ENCODE measurements at regions not wholly inside any gene's neighbourhood (a gene's known extent, or its start where the extent isn't known, plus 50 kb on each side); places are given as distances from the start of the nearest gene placed in this dataset.

DNA sequence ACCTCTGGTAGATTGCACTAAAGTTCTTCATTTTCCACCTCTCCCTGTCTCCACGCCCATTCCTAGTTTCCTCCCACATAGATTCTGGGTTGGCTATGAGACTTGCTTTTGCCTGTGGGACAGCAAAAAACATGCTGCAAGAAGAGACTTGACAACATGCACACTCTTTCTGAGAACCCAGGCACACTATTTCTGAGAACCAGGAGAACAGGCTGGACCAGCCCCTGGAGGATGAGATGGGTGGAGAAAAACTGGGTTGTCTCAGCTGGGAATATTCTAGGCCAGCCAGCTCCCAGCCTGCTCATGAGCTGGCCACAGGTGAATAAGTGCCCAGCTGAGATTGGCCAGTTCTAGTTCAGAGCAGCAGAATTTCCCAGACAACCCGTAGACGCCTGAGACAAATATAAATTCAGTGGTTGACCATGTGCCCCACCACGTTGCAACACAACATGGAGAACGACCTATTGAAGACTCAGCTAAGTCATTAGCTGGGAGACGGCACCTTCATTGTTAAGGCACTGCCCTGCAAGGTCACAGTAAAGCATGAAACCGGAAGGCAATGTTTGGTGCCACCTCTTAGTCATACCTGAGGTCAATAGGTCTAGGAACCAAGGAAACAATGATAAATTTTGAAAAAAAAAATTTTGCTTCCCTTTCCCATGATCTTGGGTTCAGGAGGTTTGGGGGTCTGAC is 92.7 kb upstream of the AKR1E2 start:
- no peak for DNase-seq (ENCODE audit: low read depth in 3 of 3)

- DNase-seq (ENCODE audit: low read depth in 3 of 3): no peak
Measured at GRCh38 chr10:4730998-4731397, 95.0 kb upstream of the AKR1E2 start.

- no peak for DNase-seq (ENCODE audit: low read depth in 3 of 3)
Measured at GRCh38 chr10:4725917-4726606, 99.9 kb upstream of the AKR1E2 start.

DNA sequence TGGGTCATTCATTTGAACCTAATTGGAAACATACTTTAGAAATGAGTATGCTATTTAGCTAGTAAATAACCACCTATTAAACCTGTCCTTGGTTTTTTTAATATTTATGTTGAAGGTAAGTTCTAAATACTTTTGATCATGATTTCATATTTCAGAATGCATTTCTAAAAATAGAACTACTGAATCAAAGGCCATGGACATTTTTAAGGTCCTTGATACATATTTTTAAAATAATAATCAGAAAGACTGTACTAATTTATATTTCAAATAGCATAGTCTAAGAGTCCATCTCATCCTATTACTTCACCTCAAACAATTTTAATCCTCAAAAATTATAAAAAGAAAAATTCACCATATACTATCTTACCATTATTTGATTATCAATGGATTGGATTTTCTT is 102.1 kb upstream of the AKR1E2 start:
- no peak for DNase-seq (ENCODE audit: low read depth in 3 of 3)

GRCh38 chr10:4721999-4722753 is 103.8 kb upstream of the AKR1E2 start:
- no peak for DNase-seq (ENCODE audit: low read depth in 3 of 3)

DNA sequence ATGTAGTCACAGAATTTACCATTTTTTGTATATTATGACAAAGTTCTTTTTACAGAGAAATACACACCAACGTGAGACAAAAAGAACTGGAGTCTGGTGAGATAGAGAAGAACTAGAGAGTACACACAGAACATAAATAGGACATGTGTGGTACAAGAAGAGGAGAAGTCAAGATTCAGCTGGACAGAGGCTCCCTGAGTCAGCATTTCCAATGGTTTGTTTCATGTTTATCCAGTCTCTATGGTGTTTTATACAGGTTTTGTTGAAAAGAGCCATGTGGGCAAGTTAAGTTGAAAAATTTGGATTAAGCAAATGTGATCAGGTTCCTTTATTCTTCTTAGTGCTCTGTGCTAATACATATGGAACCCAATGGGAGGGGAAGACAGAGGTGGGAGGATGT is 105.5 kb upstream of the AKR1E2 start:
- DNase-seq (ENCODE audit: low read depth in 3 of 3): no peak

GRCh38 chr10:4719671-4720070 is 106.3 kb upstream of the AKR1E2 start:
- no peak for DNase-seq (ENCODE audit: low read depth in 3 of 3)

- DNase-seq (ENCODE audit: low read depth in 3 of 3): no peak
Measured at GRCh38 chr10:4719036-4719435, 107.0 kb upstream of the AKR1E2 start.

GRCh38 chr10:4718544-4718943 is 107.5 kb upstream of the AKR1E2 start:
- DNase-seq (ENCODE audit: low read depth in 3 of 3): no peak

DNA sequence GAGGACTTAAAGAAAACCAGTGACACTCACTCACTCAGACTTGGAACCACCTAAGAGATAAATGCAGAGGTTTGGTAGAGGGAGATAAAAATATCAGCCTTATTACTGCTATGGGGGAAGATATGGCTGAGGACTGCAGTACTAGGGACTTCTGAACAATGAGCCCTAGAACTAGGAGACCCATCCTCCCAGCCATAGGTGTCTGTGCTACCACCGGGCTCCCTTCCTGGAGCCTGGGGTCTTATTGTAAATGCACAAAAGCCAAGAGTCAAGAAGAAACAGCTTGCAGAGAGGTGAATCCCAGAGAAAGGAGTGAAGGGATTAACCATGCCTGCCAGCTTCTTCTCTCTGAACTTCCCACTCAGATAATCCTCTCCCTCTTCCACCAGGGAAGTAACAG is 108.3 kb upstream of the AKR1E2 start:
- DNase-seq (ENCODE audit: low read depth in 3 of 3): no peak

DNA sequence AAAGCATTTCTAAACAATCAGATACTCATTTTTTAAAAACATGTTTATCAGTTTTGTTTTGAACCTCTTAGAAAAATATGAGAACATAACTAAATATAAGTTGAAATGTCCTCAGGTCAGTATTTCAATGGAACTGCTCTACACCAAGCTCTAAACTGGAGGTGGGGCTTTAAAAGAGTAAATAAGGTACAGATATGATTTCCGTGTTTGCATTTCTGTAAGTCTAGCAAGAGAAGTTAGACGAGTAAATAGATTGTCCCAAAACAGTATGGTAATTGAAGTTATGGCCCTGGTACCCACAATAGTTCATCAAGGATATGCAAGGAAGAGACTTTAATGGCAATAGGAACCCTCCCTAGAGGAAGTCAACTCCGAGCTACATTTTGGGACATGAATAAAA is 115.1 kb upstream of the AKR1E2 start:
- DNase-seq (ENCODE audit: low read depth in 3 of 3): no peak

DNA sequence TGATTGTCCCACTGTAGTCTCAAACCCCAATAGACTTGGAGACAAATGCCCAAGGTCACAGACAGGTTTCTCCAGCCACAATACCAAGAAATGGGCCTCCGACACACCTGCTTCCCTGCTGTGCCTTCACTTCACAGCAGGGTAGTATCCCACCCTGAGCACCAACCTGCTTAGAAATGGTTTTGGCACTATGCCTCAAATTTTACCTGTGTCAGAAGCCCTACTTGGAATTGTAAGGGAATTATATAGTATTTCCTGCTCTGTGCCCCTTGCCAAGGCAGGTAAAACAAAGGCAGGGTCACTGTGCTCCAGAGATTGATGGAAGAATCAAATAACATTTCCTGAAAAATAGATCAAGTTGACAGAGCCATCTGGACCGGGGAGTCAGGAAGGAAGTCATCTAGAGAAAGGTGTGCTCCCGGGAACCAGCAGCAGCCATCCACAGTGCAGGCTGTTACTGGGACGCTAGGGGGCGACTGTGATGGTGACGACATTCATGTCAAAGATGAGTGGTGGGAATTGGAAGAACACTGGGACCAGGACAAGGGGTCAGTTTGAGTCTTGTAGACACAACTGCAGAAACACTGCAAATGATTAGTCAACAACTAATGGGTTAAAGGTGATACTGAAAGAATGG is 117.8 kb upstream of the AKR1E2 start:
- no peak for DNase-seq (ENCODE audit: low read depth in 3 of 3)

GRCh38 chr10:4707221-4707620 is 118.8 kb upstream of the AKR1E2 start:
- no peak for DNase-seq (ENCODE audit: low read depth in 3 of 3)

DNA sequence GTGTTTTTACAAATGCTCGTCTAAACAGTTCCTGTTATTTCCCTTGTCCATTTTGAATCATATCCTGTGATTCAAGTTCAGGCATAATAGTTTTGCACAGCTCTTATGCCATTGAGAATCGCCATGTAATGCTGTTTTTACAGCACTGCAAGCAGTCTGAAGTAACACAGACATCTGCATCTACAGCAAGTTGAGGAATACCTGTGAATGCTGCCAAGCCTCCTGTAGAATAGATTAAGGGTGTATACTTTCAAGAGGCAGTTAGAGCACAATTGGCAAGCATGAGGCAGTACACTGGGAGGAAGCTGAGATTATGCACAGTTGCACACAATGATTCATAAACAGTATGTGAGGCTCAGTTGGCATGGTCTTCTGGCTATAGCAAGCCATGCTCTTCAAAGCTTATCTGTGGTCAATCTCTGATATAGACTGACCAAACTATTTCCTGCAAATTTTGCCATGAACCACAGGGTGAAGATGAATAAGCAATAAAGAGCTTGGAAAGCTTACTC is 121.9 kb upstream of the AKR1E2 start:
- DNase-seq (ENCODE audit: low read depth in 3 of 3): no peak

GRCh38 chr10:4701016-4701415 is 125.0 kb upstream of the AKR1E2 start:
- DNase-seq (ENCODE audit: low read depth in 3 of 3): no peak

DNA sequence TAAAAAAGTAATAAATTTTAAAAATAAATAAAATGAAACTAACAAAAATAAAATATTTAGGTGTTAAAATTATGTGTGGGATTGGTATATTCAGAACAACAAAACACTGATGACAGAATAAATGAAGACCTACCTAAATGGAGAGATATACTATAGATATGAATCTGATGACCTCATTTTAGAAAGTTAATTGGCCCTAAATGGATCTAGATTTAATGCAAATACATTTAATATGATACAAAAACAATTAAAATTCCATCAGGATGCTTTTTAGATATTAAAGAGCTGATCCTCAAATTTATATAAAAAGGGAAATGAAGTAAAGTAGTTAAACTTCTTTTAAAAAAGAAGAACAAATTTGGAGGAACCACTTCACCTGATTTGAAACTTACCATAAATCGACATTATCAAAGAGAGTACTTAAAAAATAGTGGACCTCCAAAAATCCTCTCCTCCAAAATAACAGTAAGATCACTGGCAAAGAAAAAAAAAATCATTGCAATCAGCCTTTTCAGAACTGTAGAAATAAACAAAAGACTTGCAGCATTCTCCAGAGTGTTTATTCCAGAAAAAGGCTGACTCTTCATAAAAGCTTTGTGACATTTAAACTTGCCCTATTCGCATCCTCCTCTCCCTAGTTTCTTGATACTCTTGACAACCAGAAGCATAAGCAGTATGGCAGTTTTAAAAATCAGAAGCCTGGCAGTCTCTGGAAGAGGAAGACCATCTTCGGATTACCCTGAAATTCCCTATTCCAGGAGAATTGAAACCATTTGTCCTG is 125.9 kb upstream of the AKR1E2 start:
- DNase-seq (ENCODE audit: low read depth in 3 of 3): no peak

- no peak for DNase-seq (ENCODE audit: low read depth in 3 of 3)
Measured at GRCh38 chr10:4698075-4698474, 127.9 kb upstream of the AKR1E2 start.

DNA sequence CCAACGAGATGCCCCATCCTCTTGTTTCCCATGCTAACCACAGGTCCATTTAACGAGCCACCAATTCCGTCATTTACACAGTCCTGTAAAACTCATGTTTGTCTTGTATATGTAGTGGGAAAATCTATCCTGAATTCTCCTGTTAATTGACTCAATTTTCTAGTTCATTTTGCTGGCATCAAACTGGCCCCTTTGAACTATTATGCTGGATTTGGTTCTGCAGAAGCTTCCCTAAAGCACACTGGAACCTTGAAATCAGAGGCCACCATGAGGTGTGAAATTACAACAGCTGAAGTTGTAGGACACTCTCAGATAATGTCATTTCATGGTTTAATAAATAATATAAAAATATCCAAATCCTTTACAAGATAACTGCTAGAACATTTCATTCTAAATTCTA is 129.8 kb upstream of the AKR1E2 start:
- DNase-seq (ENCODE audit: low read depth in 3 of 3): no peak

GRCh38 chr10:4693967-4694366 is 132.0 kb upstream of the AKR1E2 start:
- DNase-seq (ENCODE audit: low read depth in 3 of 3): no peak

DNA sequence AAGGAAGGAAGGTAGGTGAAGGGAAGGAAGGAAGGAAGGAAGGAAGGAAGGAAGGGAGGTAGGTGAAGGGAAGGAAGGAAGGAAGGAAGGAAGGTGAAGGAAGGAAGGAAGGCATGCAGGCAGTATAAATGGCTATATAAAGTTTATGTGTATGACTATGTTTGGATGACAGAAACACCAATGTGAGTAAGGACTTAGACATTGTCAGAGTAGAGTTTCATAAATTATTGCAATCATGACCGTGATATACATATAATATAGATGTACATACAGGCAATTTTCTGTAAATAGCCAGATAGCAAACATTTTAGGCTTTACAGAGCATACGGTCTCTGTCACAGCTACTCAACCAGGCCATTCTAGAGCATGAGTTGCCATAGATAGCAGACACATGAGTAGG is 133.8 kb upstream of the AKR1E2 start:
- no peak for DNase-seq (ENCODE audit: low read depth in 3 of 3)

- no peak for DNase-seq (ENCODE audit: low read depth in 3 of 3)
Measured at GRCh38 chr10:4691776-4692175, 134.2 kb upstream of the AKR1E2 start.

DNA sequence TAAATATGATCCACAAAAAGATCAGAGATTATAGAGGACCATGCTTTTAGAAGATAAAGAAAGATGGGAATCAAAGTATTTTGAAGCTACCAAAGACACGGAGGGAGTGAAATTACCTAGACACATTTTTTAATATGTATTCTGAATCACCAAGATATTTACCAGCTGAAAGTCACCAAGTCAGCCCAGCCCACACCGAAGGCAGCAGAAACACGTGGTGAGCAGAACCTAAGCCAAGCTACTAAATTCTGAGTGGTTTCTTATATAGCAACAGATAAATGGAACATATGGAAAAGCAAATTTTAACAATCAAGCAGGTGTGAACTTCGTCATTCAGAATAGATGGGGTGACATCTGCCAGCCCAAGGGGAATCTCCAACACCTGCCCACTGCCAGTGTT is 134.7 kb upstream of the AKR1E2 start:
- DNase-seq (ENCODE audit: low read depth in 3 of 3): no peak

Measured in stimulated activated CD4-positive, alpha-beta T cell treated with anti-CD3 and anti-CD28 coated beads, TNF-alpha, amount 100 ng/mL, for 4 hours (primary cell).